OCI-LY7 (cell line): ENCODE measurements at regions not wholly inside any gene's neighbourhood (a gene's known extent, or its start where the extent isn't known, plus 50 kb on each side); places are given as distances from the start of the nearest gene placed in this dataset.

Source experiments
- BruUV-seq: library from RNA; stranded (reverse); fragments of 400-500 nt; replicated peaks from 2 replicates; lab custom pipeline; 2021; lab: Mats Ljungman, UMichigan
- CTCF ChIA-PET: fragments of 300-600 bp; sonication (Branson Sonifier 250); formaldehyde crosslinking; loops from one replicate; lab custom pipeline; 2022; ENCODE audit warnings: antibody characterized with exemption; ENCODE audit not compliant: unreplicated experiment; lab: Charles Lee
- POLR2A ChIA-PET: fragments of 300-600 bp; sonication (Branson Sonifier 250); formaldehyde crosslinking; loops from one replicate; lab custom pipeline; 2022; ENCODE audit warnings: antibody characterized with exemption; lab: Charles Lee
- DNase-seq: peaks from one replicate; pipeline ENCODE4 v3.0.0-alpha.2; 2015; ENCODE audit warnings: low spot score
- H2AFZ ChIP-seq: fragments of 200-600 bp; sonication (generic), shearing (Covaris generic); 2 replicates; pipeline ENCODE4 v1.6.1; 2014; ENCODE audit warnings: mild to moderate bottlenecking, antibody characterized with exemption, low read length, moderate library complexity
- H3K27ac ChIP-seq: fragments of 200-600 bp; sonication (generic); 2 replicates; pipeline ENCODE4 v1.5.1; 2014; ENCODE audit warnings: mixed run types, low read depth, mild to moderate bottlenecking, moderate library complexity, low read length, inconsistent platforms; ENCODE audit not compliant: poor library complexity, severe bottlenecking
- H3K36me3 ChIP-seq: fragments of 200-600 bp; sonication (generic); 2 replicates; pipeline ENCODE4 v1.6.1; 2014; ENCODE audit warnings: mild to moderate bottlenecking, antibody characterized with exemption, low read length, moderate library complexity, mixed read lengths; ENCODE audit not compliant: insufficient read depth
- H3K4me1 ChIP-seq: fragments of 200-600 bp; sonication (generic); 2 replicates; pipeline ENCODE4 v1.5.1; 2014; ENCODE audit warnings: mild to moderate bottlenecking, low read length; ENCODE audit not compliant: insufficient read depth, poor library complexity, severe bottlenecking
- H3K4me2 ChIP-seq: fragments of 200-600 bp; sonication (generic); 2 replicates; pipeline ENCODE4 v1.6.1; 2014; ENCODE audit warnings: mild to moderate bottlenecking, low read length
- H3K4me3 ChIP-seq: fragments of 200-600 bp; sonication (generic); 2 replicates; pipeline ENCODE4 v1.5.1; 2014; ENCODE audit warnings: mild to moderate bottlenecking, low read depth, low read length; ENCODE audit not compliant: poor library complexity, severe bottlenecking
- H3K79me2 ChIP-seq: fragments of 200-600 bp; sonication (generic); 2 replicates; pipeline ENCODE4 v1.6.1; 2016; ENCODE audit warnings: low read depth, mild to moderate bottlenecking, low read length, moderate library complexity, mixed read lengths; ENCODE audit not compliant: insufficient read depth
- H3K9me2 ChIP-seq: fragments of 200-600 bp; sonication (generic); 2 replicates; pipeline ENCODE4 v1.6.1; 2016; ENCODE audit warnings: mild to moderate bottlenecking, low read length, mixed read lengths; ENCODE audit not compliant: insufficient read depth
- H3K9me3 ChIP-seq: fragments of 200-600 bp; sonication (generic); 2 replicates; pipeline ENCODE4 v1.6.1; 2014; ENCODE audit warnings: mild to moderate bottlenecking, mixed run types, low read length, mixed read lengths
- H4K20me1 ChIP-seq: fragments of 200-600 bp; sonication (generic); 2 replicates; pipeline ENCODE4 v1.6.1; 2014; ENCODE audit warnings: mild to moderate bottlenecking, antibody characterized with exemption, low read length, moderate library complexity, mixed read lengths; ENCODE audit not compliant: insufficient read depth
- EZH2phosphoT487 ChIP-seq: fragments of 200-600 bp; sonication (generic); IDR thresholded peaks from 2 replicates; pipeline ENCODE4 v1.6.1; 2018; ENCODE audit warnings: low read depth, borderline replicate concordance, mild to moderate bottlenecking, mixed run types, antibody characterized with exemption, low read length, moderate library complexity, mixed read lengths
- intact Hi-C: fragments of 100-400 bp; cut with micrococcal nuclease; formaldehyde crosslinking; loops from one replicate; pipeline ENCODE4 v1.10.0; 2022; ENCODE audit not compliant: unreplicated experiment
- TF ChIP-seq, protein P1 (sequence below): fragments of 200-600 bp; sonication (generic); conservative IDR thresholded peaks from 2 replicates; pipeline ENCODE4 v1.5.1; 2014; ENCODE audit warnings: mild to moderate bottlenecking, antibody characterized with exemption, low read length, moderate library complexity, mixed read lengths

DNA sequence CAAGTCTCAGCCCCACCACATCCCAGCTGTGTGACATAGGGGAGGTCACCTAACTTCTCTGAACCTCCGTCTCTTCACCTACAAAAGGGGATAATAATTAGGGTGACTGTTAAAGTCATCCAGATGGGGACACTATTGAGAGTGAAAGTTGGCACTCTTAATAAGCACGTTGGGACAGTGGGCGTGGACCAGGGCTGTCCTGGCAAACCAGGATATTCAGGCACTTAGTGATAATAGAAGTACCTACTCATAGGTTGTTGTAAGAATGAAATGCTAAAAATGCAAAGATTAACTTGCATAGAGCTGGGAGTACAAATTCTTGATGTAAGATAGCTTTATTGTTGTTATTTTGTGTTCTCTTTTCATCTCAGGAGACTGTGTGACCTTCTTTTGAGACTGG, 177.9 kb downstream of the MELK start:
- intact Hi-C loops, result no loop called here
- H4K20me1 ChIP-seq, result no peaks in the 10 kb centered on the region
- DNase-seq, result no peak
- no peaks in the 10 kb centered on the region for H3K9me3 ChIP-seq
- H2AFZ ChIP-seq, result no peak overlapping the region
- no peak overlapping the region for H3K4me3 ChIP-seq
- no peaks in the 10 kb centered on the region for H3K36me3 ChIP-seq
- TF ChIP-seq EZH2phosphoT487, result no peak
- TF ChIP-seq, protein P1, sequence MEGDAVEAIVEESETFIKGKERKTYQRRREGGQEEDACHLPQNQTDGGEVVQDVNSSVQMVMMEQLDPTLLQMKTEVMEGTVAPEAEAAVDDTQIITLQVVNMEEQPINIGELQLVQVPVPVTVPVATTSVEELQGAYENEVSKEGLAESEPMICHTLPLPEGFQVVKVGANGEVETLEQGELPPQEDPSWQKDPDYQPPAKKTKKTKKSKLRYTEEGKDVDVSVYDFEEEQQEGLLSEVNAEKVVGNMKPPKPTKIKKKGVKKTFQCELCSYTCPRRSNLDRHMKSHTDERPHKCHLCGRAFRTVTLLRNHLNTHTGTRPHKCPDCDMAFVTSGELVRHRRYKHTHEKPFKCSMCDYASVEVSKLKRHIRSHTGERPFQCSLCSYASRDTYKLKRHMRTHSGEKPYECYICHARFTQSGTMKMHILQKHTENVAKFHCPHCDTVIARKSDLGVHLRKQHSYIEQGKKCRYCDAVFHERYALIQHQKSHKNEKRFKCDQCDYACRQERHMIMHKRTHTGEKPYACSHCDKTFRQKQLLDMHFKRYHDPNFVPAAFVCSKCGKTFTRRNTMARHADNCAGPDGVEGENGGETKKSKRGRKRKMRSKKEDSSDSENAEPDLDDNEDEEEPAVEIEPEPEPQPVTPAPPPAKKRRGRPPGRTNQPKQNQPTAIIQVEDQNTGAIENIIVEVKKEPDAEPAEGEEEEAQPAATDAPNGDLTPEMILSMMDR, result no peak
- no peak overlapping the region for H3K27ac ChIP-seq
- ChIA-PET POLR2A (interaction anchor here (2.6 kb wide), 1 partner anchor 9 kb away, joined by 10 read pairs; no protein-coding TSS in a partner anchor), CTCF (no interaction called here)
- no peak overlapping the region for H3K4me2 ChIP-seq
- no TSS peak for BruUV-seq
- no peaks in the 10 kb centered on the region for H3K79me2 ChIP-seq
- H3K9me2 ChIP-seq, result no peaks in the 10 kb centered on the region
- H3K4me1 ChIP-seq, result peaks cover 14% of the 10 kb centered on the region

DNA sequence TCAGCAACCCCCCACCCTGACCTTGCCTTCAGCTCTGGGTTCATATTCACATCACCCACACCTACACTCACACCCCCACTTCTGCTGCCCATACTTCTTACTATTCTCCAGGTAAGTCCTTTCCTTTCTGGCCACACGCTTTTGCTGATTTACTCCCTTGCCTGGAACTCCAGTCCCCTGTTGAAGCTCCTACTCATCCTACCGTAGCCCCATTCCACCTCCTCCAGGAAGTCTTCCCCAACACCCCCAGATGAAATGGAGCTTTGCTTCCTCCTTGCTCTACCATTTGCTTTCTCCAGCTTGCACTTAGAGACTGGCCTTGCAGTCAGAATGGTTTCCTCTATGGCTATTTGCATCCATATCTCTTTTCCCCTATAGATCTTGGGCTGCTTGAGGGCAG, 182.3 kb downstream of the MELK start:
- no peak for DNase-seq
- no peak overlapping the region for H3K4me3 ChIP-seq
- no peak overlapping the region for H2AFZ ChIP-seq
- ChIA-PET CTCF (no interaction called here), POLR2A (no interaction called here)
- H3K9me2 ChIP-seq, result no peaks in the 10 kb centered on the region
- intact Hi-C loops, result no loop called here
- H3K27ac ChIP-seq, result no peak overlapping the region
- H4K20me1 ChIP-seq, result no peaks in the 10 kb centered on the region
- no peak overlapping the region for H3K4me2 ChIP-seq
- TF ChIP-seq, protein P1, result no peak
- no peak for TF ChIP-seq EZH2phosphoT487
- H3K4me1 ChIP-seq, result no peaks in the 10 kb centered on the region
- H3K79me2 ChIP-seq, result no peaks in the 10 kb centered on the region
- no peaks in the 10 kb centered on the region for H3K36me3 ChIP-seq
- H3K9me3 ChIP-seq, result no peaks in the 10 kb centered on the region
- no TSS peak for BruUV-seq

DNA sequence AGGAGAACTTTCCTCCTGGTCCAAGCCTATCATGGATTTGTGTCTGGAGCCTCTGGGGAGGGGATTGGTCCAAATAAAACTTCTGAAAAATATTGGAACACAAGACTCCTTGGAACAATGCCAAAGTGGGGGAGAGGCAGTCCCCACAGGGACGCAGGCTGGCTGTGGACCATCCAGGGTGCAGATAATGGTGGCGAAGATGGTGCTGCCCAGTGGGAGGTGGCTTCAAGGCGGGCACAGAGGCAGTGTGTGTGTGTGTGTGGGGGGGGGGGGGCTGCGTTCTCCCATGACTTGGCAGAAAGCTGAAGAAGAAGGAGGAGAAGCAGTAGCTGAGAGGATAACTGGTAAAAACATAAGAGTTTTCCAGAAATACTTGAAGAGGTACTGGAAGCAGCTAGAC, 186.4 kb downstream of the MELK start:
- H3K27ac ChIP-seq, result no peak overlapping the region
- H2AFZ ChIP-seq, result no peak overlapping the region
- H3K36me3 ChIP-seq, result no peaks in the 10 kb centered on the region
- POLR2A ChIA-PET, result interaction anchor here (0.7 to 1.9 kb wide), 2 partner anchors 9 to 10 kb away, joined by 3 to 10 read pairs; no protein-coding TSS in a partner anchor
- H3K4me2 ChIP-seq, result no peak overlapping the region
- no peak overlapping the region for H3K4me3 ChIP-seq
- H4K20me1 ChIP-seq, result no peaks in the 10 kb centered on the region
- H3K9me2 ChIP-seq, result no peaks in the 10 kb centered on the region
- no peak for DNase-seq
- H3K4me1 ChIP-seq, result peaks cover under 1% of the 10 kb centered on the region
- H3K9me3 ChIP-seq, result no peaks in the 10 kb centered on the region; the same call in 1 of the 2 replicates
- H3K79me2 ChIP-seq, result no peaks in the 10 kb centered on the region
- CTCF ChIA-PET, result no interaction called here
- no TSS peak for BruUV-seq
- TF ChIP-seq, protein P1, result no peak
- TF ChIP-seq EZH2phosphoT487, result no peak
- intact Hi-C loops, result no loop called here
